Upper lobe of left lung (tissue), 6 donors: ENCODE measurements at regions not wholly inside any gene's neighbourhood (a gene's known extent, or its start where the extent isn't known, plus 50 kb on each side); places are given as distances from the start of the nearest gene placed in this dataset.
"Not testable (repeated sequence)": the region's sequence is repeated elsewhere in the genome, so short reads cannot be mapped to it uniquely, and the experiment has no call there.

ENCODE experiments used
- ATAC-seq, 2 donors: fragments of 200-7000 bp; cut with Tn5 transposase; one replicate each; pipeline ENCODE4 v1.9.1; 2022; ENCODE audit warnings: mild to moderate bottlenecking in 2 of 2, moderate library complexity in 2 of 2; ENCODE audit not compliant: low FRiP score in 2 of 2
- DNase-seq, 2 donors: peaks; one replicate each; pipeline ENCODE4 v3.0.0-alpha.2; 2019 to 2020
- H3K27ac ChIP-seq, 4 donors: fragments of 200-600 bp; sonication (generic); one replicate each; pipeline ENCODE4 v1.5.1; 2016 to 2019
- H3K27me3 ChIP-seq, 4 donors: fragments of 200-600 bp; sonication (generic); one replicate each; pipeline ENCODE4 v1.5.1; 2017 to 2019
- H3K36me3 ChIP-seq, 4 donors: fragments of 200-600 bp; sonication (generic); one replicate each; pipeline ENCODE4 v1.5.1; 2016 to 2019
- H3K4me1 ChIP-seq, 4 donors: fragments of 200-600 bp; sonication (generic); one replicate each; pipeline ENCODE4 v1.5.1; 2018 to 2019
- H3K4me3 ChIP-seq, 4 donors: fragments of 200-600 bp; sonication (generic); one replicate each; pipeline ENCODE4 v1.5.1; 2017 to 2019; ENCODE audit warnings: mild to moderate bottlenecking in 2 of 4, moderate library complexity in 1 of 4
- H3K9me3 ChIP-seq, 4 donors: fragments of 200-600 bp; sonication (generic); one replicate each; pipeline ENCODE4 v1.5.1; 2018 to 2019
- CTCF ChIP-seq, 6 experiments: fragments of 450-650 bp in 4 of 6; fragments of 200-600 bp in 2 of 6; sonication (generic) in 2 of 6; IDR thresholded peaks; one replicate each; pipeline ENCODE4 v1.5.1; 2016 to 2019; ENCODE audit warnings: antibody characterized with exemption in 6 of 6
- EP300 ChIP-seq, 4 donors: sonication (generic); formaldehyde crosslinking; IDR thresholded peaks; one replicate each; pipeline ENCODE4 v1.5.1; 2017; ENCODE audit warnings: antibody characterized with exemption in 4 of 4, control low read depth in 2 of 4
- POLR2A ChIP-seq, 4 donors: fragments of 450-650 bp; IDR thresholded peaks; one replicate each; pipeline ENCODE4 v1.5.1; 2016 to 2017; ENCODE audit warnings: antibody characterized with exemption in 4 of 4, mild to moderate bottlenecking in 2 of 4
- POLR2AphosphoS5 ChIP-seq, 2 donors: sonication (generic); formaldehyde crosslinking; IDR thresholded peaks; one replicate each; pipeline ENCODE4 v1.5.1; 2017; ENCODE audit warnings: antibody characterized with exemption in 2 of 2
- WGBS, 2 donors: methylation state at CpG; one replicate each; pipeline ENCODE4 v1.1.5; 2017 to 2018; 5-methylcytosine and 5-hydroxymethylcytosine counted together
- donor health status: DM: no; HTN: no; CAD: no; lungs with moderate emphysema.
- donor health status: DM: no; HTN: yes; CAD: no; lungs with severe emphysema.

- Histone ChIP-seq H3K27ac (no peak overlapping the region), H3K4me3 (no peak overlapping the region), H3K4me1 (no peaks in the 10 kb centered on the region), H3K27me3 (no peaks in the 10 kb centered on the region), H3K36me3 (no peaks in the 10 kb centered on the region), H3K9me3 (no peaks in the 10 kb centered on the region)
- ATAC-seq (no peak), DNase-seq (no peak)
- no peak for TF ChIP-seq POLR2A (IDR thresholded peaks at IDR 0.05)
- 91% methylated on average over 7 of the region's 7 CpGs for WGBS, 2 donors
These were observed 157.0 kb downstream of the GJA1 start for GRCh38 chr6:121592261-121592935.

GRCh38 chr6:121593011-121593641 is 157.7 kb downstream of the GJA1 start:
- DNase-seq = no peak
- Histone ChIP-seq H3K4me3 (no peak overlapping the region), H3K27me3 (no peaks in the 10 kb centered on the region), H3K9me3 (no peaks in the 10 kb centered on the region), H3K36me3 (no peaks in the 10 kb centered on the region), H3K27ac (no peak overlapping the region), H3K4me1 (no peaks in the 10 kb centered on the region)
- 69 to 81% methylated on average over 3 of the region's 3 CpGs for WGBS, 2 donors
- ATAC-seq = no peak
- TF ChIP-seq POLR2AphosphoS5 (IDR thresholded peaks at IDR 0.05) = no peak

- no peaks in the 10 kb centered on the region for H3K27me3 ChIP-seq
- 89 to 92% methylated on average over 3 of the region's 3 CpGs for WGBS, 2 donors
- H3K4me3 ChIP-seq = no peak overlapping the region
- H3K36me3 ChIP-seq = no peaks in the 10 kb centered on the region
- no peak overlapping the region for H3K27ac ChIP-seq
- ATAC-seq (no peak), DNase-seq (no peak)
- TF ChIP-seq CTCF (IDR thresholded peaks at IDR 0.05) = no peak
- no peak for TF ChIP-seq POLR2AphosphoS5 (IDR thresholded peaks at IDR 0.05)
- no peak for TF ChIP-seq POLR2A (IDR thresholded peaks at IDR 0.05)
- TF ChIP-seq EP300 (IDR thresholded peaks at IDR 0.05) = no peak
- H3K4me1 ChIP-seq = no peaks in the 10 kb centered on the region
- H3K9me3 ChIP-seq = no peaks in the 10 kb centered on the region
These were observed 158.6 kb downstream of the GJA1 start for GRCh38 chr6:121594053-121594452.

- no peak overlapping the region for H3K27ac ChIP-seq
- ATAC-seq (no peak), DNase-seq (no peak)
- 91 to 95% methylated on average over 1 of the region's 1 CpG for WGBS, 2 donors
- no peaks in the 10 kb centered on the region for H3K4me1 ChIP-seq
- H3K27me3 ChIP-seq = no peaks in the 10 kb centered on the region
- TF ChIP-seq POLR2A (IDR thresholded peaks at IDR 0.05) (no peak), CTCF (IDR thresholded peaks at IDR 0.05) (no peak), POLR2AphosphoS5 (IDR thresholded peaks at IDR 0.05) (no peak), EP300 (IDR thresholded peaks at IDR 0.05) (no peak)
- no peaks in the 10 kb centered on the region for H3K36me3 ChIP-seq
- no peak overlapping the region for H3K4me3 ChIP-seq
- H3K9me3 ChIP-seq = no peaks in the 10 kb centered on the region
These were observed 160.2 kb downstream of the GJA1 start for GRCh38 chr6:121595646-121596045.

- peaks cover 0 to 3% (median 0%) of the 10 kb centered on the region in 4 donors for H3K4me1 ChIP-seq
- no peaks in the 10 kb centered on the region for H3K36me3 ChIP-seq
- no peak overlapping the region for H3K4me3 ChIP-seq
- H3K27ac ChIP-seq = no peak overlapping the region
- H3K27me3 ChIP-seq = no peaks in the 10 kb centered on the region
- no peaks in the 10 kb centered on the region for H3K9me3 ChIP-seq
- TF ChIP-seq POLR2A (IDR thresholded peaks at IDR 0.05) = no peak
- no peak for TF ChIP-seq POLR2AphosphoS5 (IDR thresholded peaks at IDR 0.05)
- TF ChIP-seq EP300 (IDR thresholded peaks at IDR 0.05) = no peak
- TF ChIP-seq CTCF (IDR thresholded peaks at IDR 0.05) = no peak
- DNase-seq (no peak), ATAC-seq (no peak)
- WGBS, 2 donors = 90 to 92% methylated on average over 4 of the region's 4 CpGs
These were observed 161.0 kb downstream of the GJA1 start for GRCh38 chr6:121596441-121596840.

- 89 to 98% methylated on average over 3 of the region's 3 CpGs for WGBS, 2 donors
- peaks cover 0 to 3% (median 0%) of the 10 kb centered on the region in 4 donors for H3K4me1 ChIP-seq
- DNase-seq (no peak), ATAC-seq (no peak)
- no peaks in the 10 kb centered on the region for H3K9me3 ChIP-seq
- no peaks in the 10 kb centered on the region for H3K27me3 ChIP-seq
- no peaks in the 10 kb centered on the region for H3K36me3 ChIP-seq
- H3K4me3 ChIP-seq = no peak overlapping the region
- TF ChIP-seq POLR2A (IDR thresholded peaks at IDR 0.05) (no peak), EP300 (IDR thresholded peaks at IDR 0.05) (no peak), CTCF (IDR thresholded peaks at IDR 0.05) (no peak), POLR2AphosphoS5 (IDR thresholded peaks at IDR 0.05) (no peak)
- H3K27ac ChIP-seq = no peak overlapping the region
These were observed 162.2 kb downstream of the GJA1 start for GRCh38 chr6:121597654-121598053.

- not testable (repeated sequence) for H3K9me3 ChIP-seq, H3K27ac ChIP-seq, H3K4me3 ChIP-seq, H3K4me1 ChIP-seq, ATAC-seq, H3K27me3 ChIP-seq, H3K36me3 ChIP-seq, DNase-seq
- 94 to 96% methylated on average over 6 of the region's 6 CpGs for WGBS, 2 donors
These were observed 163.9 kb downstream of the GJA1 start for GRCh38 chr6:121599331-121599730.
